Effector memory CD4-positive, alpha-beta T cell (primary cell): ENCODE measurements at regions not wholly inside any gene's neighbourhood (a gene's known extent, or its start where the extent isn't known, plus 50 kb on each side); places are given as distances from the start of the nearest gene placed in this dataset.

Source experiments
- DNase-seq, 3 donors: peaks; one replicate each; pipeline ENCODE4 v3.0.0-alpha.2; 2020
- H3K27ac ChIP-seq: 2 replicates; pipeline ENCODE4 v1.7.0; 2013; ENCODE audit warnings: mild to moderate bottlenecking, low read length, moderate library complexity; ENCODE audit not compliant: insufficient read depth, poor library complexity, severe bottlenecking
- H3K27me3 ChIP-seq: replicated peaks from 2 replicates; pipeline ENCODE4 v1.7.0; 2013; ENCODE audit warnings: mild to moderate bottlenecking, low read length; ENCODE audit not compliant: insufficient read depth, control insufficient read depth, poor library complexity, severe bottlenecking
- H3K36me3 ChIP-seq: 2 replicates; pipeline ENCODE4 v1.7.0; 2013; ENCODE audit warnings: mild to moderate bottlenecking, low read length, moderate library complexity; ENCODE audit not compliant: control insufficient read depth, insufficient read depth
- H3K4me1 ChIP-seq: 2 replicates; pipeline ENCODE4 v1.7.0; 2013; ENCODE audit warnings: low read length, mild to moderate bottlenecking; ENCODE audit not compliant: control insufficient read depth, insufficient read depth, poor library complexity, severe bottlenecking
- H3K4me3 ChIP-seq: 2 replicates; pipeline ENCODE4 v1.7.0; 2013; ENCODE audit warnings: low read length, low read depth, mild to moderate bottlenecking; ENCODE audit not compliant: insufficient read depth, poor library complexity, severe bottlenecking
- H3K9me3 ChIP-seq: 2 replicates; pipeline ENCODE4 v1.7.0; 2013; ENCODE audit warnings: mild to moderate bottlenecking, low read length, moderate library complexity; ENCODE audit not compliant: control insufficient read depth

- no peak overlapping the region for H3K4me3 ChIP-seq
- no peak for DNase-seq
- H3K36me3 ChIP-seq = no peaks in the 10 kb centered on the region
- no peaks in the 10 kb centered on the region for H3K27me3 ChIP-seq
- H3K27ac ChIP-seq = no peak overlapping the region
- H3K9me3 ChIP-seq = no peaks in the 10 kb centered on the region
- no peaks in the 10 kb centered on the region for H3K4me1 ChIP-seq
Measured at GRCh38 chr1:4959216-4959615, 304.8 kb downstream of the AJAP1 start.

DNA sequence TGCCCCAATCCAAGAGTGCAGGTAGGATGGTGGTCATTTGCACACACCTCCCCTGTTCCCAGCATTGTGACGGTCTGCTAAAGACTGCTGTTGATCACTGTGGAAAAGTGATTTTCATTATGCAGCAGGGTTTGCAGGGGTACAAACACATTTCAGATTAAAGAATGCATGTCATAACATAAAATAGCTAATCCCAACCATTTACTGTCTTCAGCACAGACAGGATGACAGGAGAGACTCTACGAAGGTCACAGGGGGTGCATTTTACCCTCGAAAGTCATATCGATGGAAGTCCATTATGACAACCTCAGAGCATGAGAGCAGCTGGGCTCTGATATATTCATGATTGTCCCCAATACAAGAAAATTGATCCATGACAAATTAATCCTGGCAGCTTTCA, 302.6 kb downstream of the AJAP1 start:
- H3K4me3 ChIP-seq = no peak overlapping the region
- no peaks in the 10 kb centered on the region for H3K36me3 ChIP-seq
- no peak overlapping the region for H3K27ac ChIP-seq
- H3K9me3 ChIP-seq = no peaks in the 10 kb centered on the region
- H3K4me1 ChIP-seq = no peaks in the 10 kb centered on the region
- DNase-seq = no peak
- H3K27me3 ChIP-seq = no peaks in the 10 kb centered on the region

- Histone ChIP-seq H3K9me3 (no peaks in the 10 kb centered on the region), H3K36me3 (no peaks in the 10 kb centered on the region), H3K4me1 (no peaks in the 10 kb centered on the region), H3K4me3 (no peak overlapping the region), H3K27me3 (no peaks in the 10 kb centered on the region), H3K27ac (no peak overlapping the region)
- DNase-seq = no peak
Measured at GRCh38 chr1:4954392-4954791, 300.0 kb downstream of the AJAP1 start.

GRCh38 chr1:4951601-4952000, 297.2 kb downstream of the AJAP1 start:
- no peak overlapping the region for H3K27ac ChIP-seq
- no peaks in the 10 kb centered on the region for H3K27me3 ChIP-seq
- DNase-seq = no peak
- H3K36me3 ChIP-seq = no peaks in the 10 kb centered on the region
- no peaks in the 10 kb centered on the region for H3K4me1 ChIP-seq
- no peaks in the 10 kb centered on the region for H3K9me3 ChIP-seq
- no peak overlapping the region for H3K4me3 ChIP-seq

DNA sequence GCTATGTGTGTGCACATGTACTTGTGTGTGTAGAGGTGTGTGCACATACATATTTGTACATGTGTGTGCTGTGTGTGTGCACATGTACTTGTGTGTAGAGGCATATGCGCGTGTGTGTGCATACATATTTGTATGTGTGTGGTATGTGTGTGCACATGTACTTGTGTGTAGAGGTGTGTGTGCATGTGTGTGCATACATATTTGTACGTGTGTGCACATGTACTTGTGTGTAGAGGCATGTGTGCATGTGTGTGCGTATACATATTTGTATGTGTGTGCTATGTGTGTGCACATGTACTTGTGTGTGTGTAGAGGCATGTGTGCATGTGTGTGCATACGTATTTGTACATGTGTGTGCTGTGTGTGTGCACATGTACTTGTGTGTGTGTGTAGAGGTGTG, 291.9 kb downstream of the AJAP1 start:
- Histone ChIP-seq H3K27ac (no peak overlapping the region), H3K36me3 (no peaks in the 10 kb centered on the region), H3K4me1 (no peaks in the 10 kb centered on the region), H3K9me3 (no peaks in the 10 kb centered on the region), H3K4me3 (no peak overlapping the region), H3K27me3 (no peaks in the 10 kb centered on the region)
- no peak for DNase-seq

DNA sequence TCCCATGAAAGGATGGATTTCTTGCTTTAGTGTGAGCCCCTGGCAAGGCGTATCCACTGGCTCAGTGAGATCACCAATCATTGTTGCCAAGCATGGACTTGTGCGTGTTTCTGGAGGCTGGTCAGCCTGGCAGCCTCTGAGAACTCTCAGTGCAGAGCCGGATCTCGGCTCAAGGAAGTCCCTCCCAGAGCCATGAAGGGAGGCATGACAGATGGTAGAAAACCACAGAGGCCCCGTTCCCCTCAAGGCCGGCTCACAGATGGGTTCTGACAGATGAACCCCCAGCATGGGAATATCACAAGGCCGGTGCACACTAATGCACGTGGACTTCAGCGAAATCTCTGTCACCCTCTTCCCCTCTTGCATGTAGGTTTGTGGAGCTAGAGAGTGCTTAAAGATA, 290.5 kb downstream of the AJAP1 start:
- DNase-seq = no peak
- Histone ChIP-seq H3K9me3 (no peaks in the 10 kb centered on the region), H3K36me3 (no peaks in the 10 kb centered on the region), H3K4me3 (no peak overlapping the region), H3K27ac (no peak overlapping the region), H3K27me3 (no peaks in the 10 kb centered on the region), H3K4me1 (no peaks in the 10 kb centered on the region)

- no peak for DNase-seq
- Histone ChIP-seq H3K9me3 (no peaks in the 10 kb centered on the region), H3K27me3 (no peaks in the 10 kb centered on the region)
Measured at GRCh38 chr1:4944072-4944471, 289.7 kb downstream of the AJAP1 start.

DNA sequence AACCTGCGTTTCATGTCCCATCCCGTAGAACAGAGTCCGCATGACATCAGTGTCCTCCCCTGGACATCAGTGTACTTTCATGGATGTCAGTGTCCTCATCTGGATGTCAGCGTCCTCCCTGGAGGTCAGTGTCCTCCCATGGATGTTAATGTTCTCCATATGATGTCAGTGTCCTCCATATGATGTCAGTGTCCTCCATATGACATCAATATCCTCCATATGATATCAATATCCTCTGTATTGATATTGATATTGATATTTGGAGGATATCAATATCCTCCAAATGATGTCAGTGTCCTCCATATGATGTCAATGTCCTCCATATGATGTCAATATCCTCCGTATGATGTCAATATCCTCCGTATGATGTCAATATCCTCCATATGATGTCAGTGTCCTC, 284.9 kb downstream of the AJAP1 start:
- Histone ChIP-seq H3K27me3 (no peaks in the 10 kb centered on the region), H3K36me3 (no peaks in the 10 kb centered on the region), H3K27ac (no peak overlapping the region), H3K9me3 (no peaks in the 10 kb centered on the region), H3K4me3 (no peak overlapping the region), H3K4me1 (no peaks in the 10 kb centered on the region)
- DNase-seq = no peak

More at GRCh38 chr1:4944072-4944471, 289.7 kb downstream of the AJAP1 start:
- Histone ChIP-seq H3K36me3 (no peaks in the 10 kb centered on the region), H3K4me1 (no peaks in the 10 kb centered on the region), H3K4me3 (no peak overlapping the region), H3K27ac (no peak overlapping the region)

DNA sequence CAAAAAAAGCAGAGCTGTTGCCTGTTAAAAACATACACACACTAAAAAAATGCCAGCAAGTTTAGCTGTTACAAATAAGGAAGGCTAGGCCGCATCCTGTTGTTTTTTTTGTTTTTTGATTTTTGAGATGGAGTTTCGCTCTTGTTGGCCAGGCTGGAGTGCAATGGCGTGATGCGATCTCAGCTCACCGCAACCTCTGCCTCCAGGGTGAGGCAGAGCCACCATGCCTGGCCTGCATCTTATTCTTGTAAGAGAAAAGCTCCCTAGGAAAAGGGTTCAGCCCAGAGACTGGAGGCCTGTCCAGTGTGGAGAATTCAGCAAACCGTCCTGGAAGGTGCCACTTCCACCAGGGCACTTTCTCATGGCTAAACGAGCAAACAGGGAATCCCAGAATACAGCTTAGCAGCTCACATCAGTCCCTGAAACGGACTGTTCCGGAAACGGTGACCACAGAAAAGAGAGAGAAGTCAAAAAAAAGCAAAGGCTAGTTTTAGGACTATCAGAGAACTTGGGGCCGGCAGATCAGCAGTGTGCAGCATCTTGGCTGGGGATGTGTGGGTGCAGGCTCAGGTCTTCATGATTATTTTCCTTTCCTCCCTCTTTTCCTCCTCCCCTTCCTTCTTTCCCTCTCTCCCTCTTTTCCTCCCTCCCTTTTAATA, 283.6 kb downstream of the AJAP1 start:
- Histone ChIP-seq H3K36me3 (no peaks in the 10 kb centered on the region), H3K27ac (no peak overlapping the region), H3K27me3 (no peaks in the 10 kb centered on the region), H3K4me1 (no peaks in the 10 kb centered on the region), H3K9me3 (no peaks in the 10 kb centered on the region), H3K4me3 (no peak overlapping the region)
- DNase-seq = no peak

GRCh38 chr1:4935807-4936206, 281.4 kb downstream of the AJAP1 start:
- H3K9me3 ChIP-seq = no peaks in the 10 kb centered on the region
- no peak overlapping the region for H3K27ac ChIP-seq

More at GRCh38 chr1:4935807-4936206, 281.4 kb downstream of the AJAP1 start:
- Histone ChIP-seq H3K4me3 (no peak overlapping the region), H3K36me3 (no peaks in the 10 kb centered on the region), H3K4me1 (no peaks in the 10 kb centered on the region), H3K27me3 (no peaks in the 10 kb centered on the region)
- DNase-seq = no peak
